HUES48 (cell line): ENCODE measurements at regions not wholly inside any gene's neighbourhood (a gene's known extent, or its start where the extent isn't known, plus 50 kb on each side); places are given as distances from the start of the nearest gene placed in this dataset.

Source experiments
- H3K27ac ChIP-seq: one replicate; pipeline ENCODE4 v1.7.0; 2013; ENCODE audit warnings: low read depth, low read length, inconsistent platforms
- H3K27me3 ChIP-seq: 2 replicates; pipeline ENCODE4 v1.6.1; 2013; ENCODE audit warnings: mild to moderate bottlenecking, low read length; ENCODE audit not compliant: control insufficient read depth, insufficient read depth
- H3K36me3 ChIP-seq: 2 replicates; pipeline ENCODE4 v1.6.1; 2013; ENCODE audit warnings: low read length; ENCODE audit not compliant: control insufficient read depth, insufficient read depth
- H3K4me1 ChIP-seq: 2 replicates; pipeline ENCODE4 v1.6.1; 2013; ENCODE audit warnings: mild to moderate bottlenecking, low read length; ENCODE audit not compliant: control insufficient read depth, insufficient read depth
- H3K4me3 ChIP-seq: 2 replicates; pipeline ENCODE4 v1.5.1; 2013; ENCODE audit warnings: mild to moderate bottlenecking, low read depth, low read length
- H3K9ac ChIP-seq: 2 replicates; pipeline ENCODE4 v1.6.1; 2013; ENCODE audit warnings: mild to moderate bottlenecking, low read depth, low read length, moderate library complexity
- H3K9me3 ChIP-seq: 2 replicates; pipeline ENCODE4 v1.6.1; 2013; ENCODE audit warnings: low read length; ENCODE audit not compliant: control insufficient read depth, insufficient read depth

- Histone ChIP-seq H3K9me3 (no peaks in the 10 kb centered on the region), H3K27me3 (no peaks in the 10 kb centered on the region), H3K4me1 (no peaks in the 10 kb centered on the region), H3K27ac (no peak overlapping the region), H3K36me3 (no peaks in the 10 kb centered on the region), H3K9ac (no peak overlapping the region), H3K4me3 (no peak overlapping the region)
These were observed 189.6 kb upstream of the RAD23B start for GRCh38 chr9:107093365-107094060.

DNA sequence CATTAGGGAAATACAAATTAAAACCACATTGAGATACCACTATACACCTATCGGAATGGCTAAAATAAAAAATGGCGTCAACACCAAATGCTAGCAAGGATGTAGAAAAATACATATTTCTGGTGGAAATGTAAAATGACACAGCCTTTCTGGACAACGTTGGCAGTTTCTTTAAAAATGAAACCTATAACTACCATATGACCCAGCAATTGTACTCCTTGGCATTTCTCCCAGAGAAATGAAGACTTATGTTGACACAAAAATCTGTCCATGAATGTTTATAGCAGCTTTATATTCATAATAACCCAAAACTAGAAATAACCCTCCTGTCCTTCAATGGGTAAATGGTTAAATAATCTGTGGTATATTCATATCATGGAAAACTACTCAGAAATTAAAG, 188.7 kb upstream of the RAD23B start:
- Histone ChIP-seq H3K4me1 (no peaks in the 10 kb centered on the region), H3K9ac (no peak overlapping the region), H3K4me3 (no peak overlapping the region), H3K27me3 (no peaks in the 10 kb centered on the region), H3K9me3 (no peaks in the 10 kb centered on the region), H3K27ac (no peak overlapping the region), H3K36me3 (no peaks in the 10 kb centered on the region)

- Histone ChIP-seq H3K9ac (no peak overlapping the region), H3K27me3 (no peaks in the 10 kb centered on the region), H3K36me3 (no peaks in the 10 kb centered on the region), H3K4me3 (no peak overlapping the region), H3K27ac (no peak overlapping the region), H3K9me3 (no peaks in the 10 kb centered on the region), H3K4me1 (no peaks in the 10 kb centered on the region)
These were observed 182.5 kb upstream of the RAD23B start for GRCh38 chr9:107100591-107100990.

DNA sequence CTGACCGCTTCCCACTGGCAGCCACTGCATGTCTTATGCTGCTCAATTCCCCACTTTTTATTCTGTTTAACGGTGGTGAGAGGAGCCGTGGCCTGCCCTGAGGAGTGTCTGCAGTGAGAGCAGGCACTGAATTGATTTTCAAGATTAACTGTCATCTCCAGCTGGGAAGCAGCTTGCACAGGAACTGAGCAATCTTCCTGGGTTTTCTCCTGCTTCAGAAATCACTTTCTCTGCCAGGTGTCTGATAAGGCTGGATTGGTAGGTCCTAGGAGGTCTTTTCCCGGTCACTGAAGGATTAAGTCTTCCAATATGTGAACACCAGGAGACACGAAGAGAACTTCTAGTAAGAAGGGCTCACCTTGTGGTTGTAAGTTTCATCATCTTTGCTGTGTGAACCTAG, 181.1 kb upstream of the RAD23B start:
- H3K27me3 ChIP-seq = no peaks in the 10 kb centered on the region
- no peak overlapping the region for H3K27ac ChIP-seq
- H3K36me3 ChIP-seq = no peaks in the 10 kb centered on the region
- no peak overlapping the region for H3K4me3 ChIP-seq
- H3K4me1 ChIP-seq = no peaks in the 10 kb centered on the region
- no peak overlapping the region for H3K9ac ChIP-seq
- no peaks in the 10 kb centered on the region for H3K9me3 ChIP-seq

GRCh38 chr9:107103621-107104020, 179.5 kb upstream of the RAD23B start:
- Histone ChIP-seq H3K9ac (no peak overlapping the region), H3K27me3 (no peaks in the 10 kb centered on the region), H3K4me3 (no peak overlapping the region), H3K4me1 (no peaks in the 10 kb centered on the region), H3K9me3 (no peaks in the 10 kb centered on the region), H3K36me3 (no peaks in the 10 kb centered on the region), H3K27ac (no peak overlapping the region)

- Histone ChIP-seq H3K9ac (no peak overlapping the region), H3K36me3 (no peaks in the 10 kb centered on the region), H3K4me3 (no peak overlapping the region), H3K27me3 (no peaks in the 10 kb centered on the region), H3K4me1 (no peaks in the 10 kb centered on the region), H3K9me3 (no peaks in the 10 kb centered on the region), H3K27ac (no peak overlapping the region)
These were observed 177.3 kb upstream of the RAD23B start for GRCh38 chr9:107105784-107106183.

- H3K36me3 ChIP-seq = no peaks in the 10 kb centered on the region
- no peak overlapping the region for H3K27ac ChIP-seq
- H3K9ac ChIP-seq = no peak overlapping the region
- H3K4me1 ChIP-seq = no peaks in the 10 kb centered on the region
- H3K27me3 ChIP-seq = no peaks in the 10 kb centered on the region
- H3K9me3 ChIP-seq = no peaks in the 10 kb centered on the region
- H3K4me3 ChIP-seq = no peak overlapping the region
These were observed 176.7 kb upstream of the RAD23B start for GRCh38 chr9:107106416-107106815.

GRCh38 chr9:107108342-107109130, 174.5 kb upstream of the RAD23B start:
- H3K9me3 ChIP-seq = no peaks in the 10 kb centered on the region
- H3K9ac ChIP-seq = no peak overlapping the region
- no peak overlapping the region for H3K4me3 ChIP-seq
- no peak overlapping the region for H3K27ac ChIP-seq
- no peaks in the 10 kb centered on the region for H3K36me3 ChIP-seq
- H3K27me3 ChIP-seq = no peaks in the 10 kb centered on the region
- no peaks in the 10 kb centered on the region for H3K4me1 ChIP-seq

DNA sequence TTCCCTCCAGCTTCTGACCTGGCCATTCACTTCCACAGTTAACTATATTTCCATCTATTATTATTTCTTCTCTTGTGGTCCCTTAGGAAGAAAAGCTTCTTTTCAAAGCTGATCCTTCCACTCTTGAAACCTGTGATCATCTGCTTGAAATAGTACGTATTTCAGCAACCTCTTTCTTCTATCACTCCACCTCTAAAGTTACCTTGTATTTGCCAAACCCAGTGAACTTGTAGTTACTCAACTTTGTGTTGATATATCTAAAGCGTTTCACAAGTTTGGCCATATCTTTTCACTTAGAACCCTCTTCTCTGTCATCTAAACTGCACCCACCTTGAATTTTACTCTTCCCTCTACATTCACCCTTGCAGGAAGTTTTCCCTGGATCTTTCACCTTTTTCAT, 173.8 kb upstream of the RAD23B start:
- Histone ChIP-seq H3K36me3 (no peaks in the 10 kb centered on the region), H3K4me1 (no peaks in the 10 kb centered on the region), H3K4me3 (no peak overlapping the region), H3K9ac (no peak overlapping the region), H3K9me3 (no peaks in the 10 kb centered on the region), H3K27ac (no peak overlapping the region), H3K27me3 (no peaks in the 10 kb centered on the region)

- Histone ChIP-seq H3K27me3 (no peaks in the 10 kb centered on the region), H3K9ac (no peak overlapping the region), H3K27ac (no peak overlapping the region), H3K4me3 (no peak overlapping the region), H3K9me3 (no peaks in the 10 kb centered on the region), H3K36me3 (no peaks in the 10 kb centered on the region), H3K4me1 (no peaks in the 10 kb centered on the region)
These were observed 172.9 kb upstream of the RAD23B start for GRCh38 chr9:107110153-107110552.

- no peak overlapping the region for H3K27ac ChIP-seq
- H3K36me3 ChIP-seq = no peaks in the 10 kb centered on the region
These were observed 170.3 kb upstream of the RAD23B start for GRCh38 chr9:107112707-107113243.

More at GRCh38 chr9:107112707-107113243, 170.3 kb upstream of the RAD23B start:
- Histone ChIP-seq H3K4me3 (no peak overlapping the region), H3K4me1 (no peaks in the 10 kb centered on the region), H3K27me3 (no peaks in the 10 kb centered on the region), H3K9ac (no peak overlapping the region), H3K9me3 (no peaks in the 10 kb centered on the region)
